22Rv1 (cell line): ENCODE measurements at regions not wholly inside any gene's neighbourhood (a gene's known extent, or its start where the extent isn't known, plus 50 kb on each side); places are given as distances from the start of the nearest gene placed in this dataset.

Experiments used
- H3K27ac ChIP-seq: fragments of 450-650 bp; 2 replicates; pipeline ENCODE4 v1.5.1; 2017
- CTCF ChIP-seq: fragments of 450-650 bp; IDR thresholded peaks from 2 replicates; pipeline ENCODE4 v1.5.1; 2017; ENCODE audit warnings: mild to moderate bottlenecking
- ZFX ChIP-seq: fragments of 450-650 bp; IDR thresholded peaks from 2 replicates; pipeline ENCODE4 v1.6.1; 2017; ENCODE audit warnings: antibody characterized with exemption, borderline replicate concordance

- H3K27ac ChIP-seq: no peak overlapping the region
- no peak for TF ChIP-seq CTCF
- TF ChIP-seq ZFX: no peak
These were observed 189.5 kb downstream of the MTCL1 start for GRCh38 chr18:8894823-8895222.

DNA sequence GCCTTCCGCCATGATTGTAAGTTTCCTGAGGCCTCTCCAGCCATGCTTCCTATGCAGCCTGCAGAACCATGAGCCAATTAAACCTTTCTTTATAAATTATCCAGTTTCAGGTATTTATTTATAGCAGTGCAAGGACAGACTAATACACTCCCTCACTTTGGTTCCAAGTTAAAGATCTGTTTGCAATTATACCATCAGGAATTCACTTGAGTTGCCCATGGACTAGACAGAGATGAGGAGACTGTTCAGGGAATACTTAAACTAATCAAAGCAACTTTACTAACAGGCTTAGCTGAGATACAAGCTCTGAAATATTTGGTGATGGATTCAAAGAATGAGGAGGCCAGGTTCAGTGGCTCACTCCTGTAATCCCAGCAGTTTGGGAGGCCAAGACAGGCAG, 190.0 kb downstream of the MTCL1 start:
- TF ChIP-seq CTCF: no peak
- no peak for TF ChIP-seq ZFX
- no peak overlapping the region for H3K27ac ChIP-seq

DNA sequence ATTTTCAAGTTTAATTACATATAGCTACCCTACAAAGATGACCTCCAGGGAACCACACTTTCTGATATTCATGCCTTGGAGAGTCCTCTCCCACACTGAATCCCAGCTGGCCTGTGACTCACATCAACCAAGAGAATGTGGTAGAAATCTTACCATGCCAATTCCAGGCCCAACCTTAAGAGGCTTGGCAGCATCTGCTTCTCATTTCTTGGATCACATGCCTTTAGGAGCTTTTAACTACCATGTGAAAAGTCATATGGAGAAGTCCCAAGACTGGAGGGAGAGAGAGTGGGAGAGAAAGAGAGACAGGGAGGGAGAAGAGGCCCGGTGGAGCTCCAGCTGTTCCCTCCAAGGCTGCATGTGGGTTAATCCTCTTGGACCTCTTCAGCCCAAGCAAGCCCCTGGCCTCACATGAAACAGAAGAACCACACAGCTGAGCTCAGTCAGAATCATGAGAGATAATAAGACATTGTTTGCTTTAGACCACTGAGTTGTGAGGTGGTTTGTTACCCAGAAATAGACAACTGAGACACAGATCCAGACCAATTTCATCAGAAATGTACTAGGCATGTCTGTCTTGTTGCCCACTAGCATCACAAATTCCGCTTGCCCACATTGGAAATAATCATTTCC, 190.7 kb downstream of the MTCL1 start:
- no peak overlapping the region for H3K27ac ChIP-seq
- TF ChIP-seq ZFX: no peak
- TF ChIP-seq CTCF: no peak

DNA sequence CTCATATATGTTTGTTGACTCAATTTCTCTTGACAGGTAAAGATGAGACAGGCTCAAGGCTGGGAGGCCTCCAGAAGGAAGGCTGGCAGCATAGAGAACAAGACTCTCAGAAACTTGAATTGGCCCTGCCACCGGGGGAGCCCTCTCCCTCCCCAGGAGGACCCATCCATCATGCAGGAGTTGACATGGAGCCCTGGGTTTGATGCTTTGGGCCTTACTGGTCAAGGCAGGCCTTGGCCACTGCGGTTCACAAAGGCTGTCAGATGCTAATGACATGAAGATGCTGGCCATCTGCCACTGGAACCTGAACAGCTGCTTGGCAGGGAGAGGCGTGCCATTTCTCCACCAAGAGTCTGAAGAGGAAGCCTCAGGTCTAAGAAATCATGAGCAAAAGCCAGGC, 193.6 kb downstream of the MTCL1 start:
- no peak for TF ChIP-seq ZFX
- TF ChIP-seq CTCF: no peak
- H3K27ac ChIP-seq: no peak overlapping the region

- no peak overlapping the region for H3K27ac ChIP-seq
- TF ChIP-seq ZFX (no peak), CTCF (no peak)
These were observed 195.2 kb downstream of the MTCL1 start for GRCh38 chr18:8900552-8900951.

DNA sequence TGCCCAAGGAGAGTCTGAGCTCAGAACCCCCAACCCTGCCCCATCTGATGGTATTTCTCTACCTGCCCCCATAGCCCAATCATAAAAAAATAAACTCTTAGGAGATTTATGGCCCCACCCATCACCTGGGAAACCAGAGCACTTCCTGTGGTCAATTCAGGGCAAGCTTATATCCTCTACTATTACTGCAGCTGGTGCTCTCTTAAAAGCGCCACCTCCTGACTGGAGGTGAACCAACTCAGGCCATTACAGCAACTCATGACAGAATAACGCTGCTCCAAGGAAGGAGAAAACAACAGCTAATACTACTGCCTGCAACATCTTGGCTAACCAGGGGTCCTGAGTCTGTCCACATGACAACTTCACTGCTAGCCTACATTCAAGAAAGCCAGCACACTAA, 195.7 kb downstream of the MTCL1 start:
- H3K27ac ChIP-seq: no peak overlapping the region
- TF ChIP-seq CTCF (no peak), ZFX (no peak)

- no peak overlapping the region for H3K27ac ChIP-seq
- TF ChIP-seq CTCF: no peak
- no peak for TF ChIP-seq ZFX
These were observed 198.2 kb upstream of the NDUFV2 start for GRCh38 chr18:8904316-8904715.
